EH (cell line): ENCODE measurements at regions not wholly inside any gene's neighbourhood (a gene's known extent, or its start where the extent isn't known, plus 50 kb on each side); places are given as distances from the start of the nearest gene placed in this dataset.
A peak's percentile ranks its signal among the peaks of the same experiment; 100 is the strongest.
"Not testable (repeated sequence)": the region's sequence is repeated elsewhere in the genome, so short reads cannot be mapped to it uniquely, and the experiment has no call there.

Source experiments
- DNase-seq: peaks from one replicate; pipeline ENCODE4 v3.0.0-alpha.2; 2015; ENCODE audit warnings: low read depth

DNA sequence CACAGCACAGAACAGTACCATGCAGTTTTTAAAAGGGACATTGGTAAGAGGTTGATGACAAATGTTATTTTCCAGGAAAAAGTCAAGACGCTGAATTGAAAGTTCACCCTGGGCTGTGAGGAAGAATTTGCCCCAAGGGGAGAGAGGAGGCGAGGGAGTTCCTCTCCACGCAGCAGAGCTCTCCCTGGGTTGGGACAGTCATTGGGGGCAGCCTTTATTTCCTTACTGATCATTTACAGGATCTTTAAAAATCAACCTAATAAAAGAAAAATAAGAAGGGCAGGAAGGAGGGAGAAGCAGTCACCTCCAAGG lies 49.9 kb upstream of the WNT7B start:
- peak; percentile 55 for DNase-seq

DNA sequence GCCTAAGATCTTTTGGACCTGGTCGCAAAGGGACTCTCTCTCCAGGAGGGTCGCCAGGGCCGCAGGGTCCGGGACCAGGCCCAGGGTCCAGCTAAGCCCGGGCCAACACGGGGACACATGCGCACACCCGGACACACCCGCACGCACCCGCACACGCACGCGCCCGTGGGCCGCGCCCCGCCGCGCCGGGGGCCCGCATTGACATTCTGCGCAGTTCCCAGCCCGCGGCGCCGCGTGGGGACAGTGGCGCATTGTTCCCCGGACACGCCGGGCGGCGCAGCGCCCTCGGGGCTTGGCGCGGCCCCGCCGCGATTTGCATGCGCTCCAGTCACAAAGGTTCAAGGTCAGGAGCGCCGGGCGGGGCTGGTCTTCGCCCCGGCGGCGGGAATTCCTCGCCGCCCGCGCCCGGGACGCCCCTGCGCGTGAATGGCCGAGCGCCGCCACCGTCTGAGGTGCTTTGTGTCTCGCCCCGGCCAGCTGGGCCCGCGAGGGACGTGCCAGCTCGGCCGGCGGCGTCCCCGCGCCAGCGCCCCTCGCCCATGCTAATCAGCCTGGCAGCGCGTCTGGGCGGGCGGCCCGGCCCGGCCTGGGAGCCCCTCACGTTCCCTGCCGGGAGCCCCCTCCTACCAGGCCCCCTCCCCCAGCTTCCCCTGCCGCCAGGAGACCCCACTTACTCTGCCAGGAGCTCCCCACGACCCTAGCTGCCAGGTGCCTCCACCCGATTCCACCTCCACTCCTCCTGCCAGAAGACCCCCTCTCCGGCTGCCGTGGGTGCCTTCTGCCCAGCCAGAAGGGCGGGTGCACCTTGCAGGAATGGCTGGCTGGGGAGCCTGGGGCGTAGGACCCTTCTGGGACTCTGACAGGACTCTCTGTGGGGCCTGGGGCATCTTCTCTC lies 50.5 kb upstream of the WNT7B start:
- peak; percentile 32 for DNase-seq

DNA sequence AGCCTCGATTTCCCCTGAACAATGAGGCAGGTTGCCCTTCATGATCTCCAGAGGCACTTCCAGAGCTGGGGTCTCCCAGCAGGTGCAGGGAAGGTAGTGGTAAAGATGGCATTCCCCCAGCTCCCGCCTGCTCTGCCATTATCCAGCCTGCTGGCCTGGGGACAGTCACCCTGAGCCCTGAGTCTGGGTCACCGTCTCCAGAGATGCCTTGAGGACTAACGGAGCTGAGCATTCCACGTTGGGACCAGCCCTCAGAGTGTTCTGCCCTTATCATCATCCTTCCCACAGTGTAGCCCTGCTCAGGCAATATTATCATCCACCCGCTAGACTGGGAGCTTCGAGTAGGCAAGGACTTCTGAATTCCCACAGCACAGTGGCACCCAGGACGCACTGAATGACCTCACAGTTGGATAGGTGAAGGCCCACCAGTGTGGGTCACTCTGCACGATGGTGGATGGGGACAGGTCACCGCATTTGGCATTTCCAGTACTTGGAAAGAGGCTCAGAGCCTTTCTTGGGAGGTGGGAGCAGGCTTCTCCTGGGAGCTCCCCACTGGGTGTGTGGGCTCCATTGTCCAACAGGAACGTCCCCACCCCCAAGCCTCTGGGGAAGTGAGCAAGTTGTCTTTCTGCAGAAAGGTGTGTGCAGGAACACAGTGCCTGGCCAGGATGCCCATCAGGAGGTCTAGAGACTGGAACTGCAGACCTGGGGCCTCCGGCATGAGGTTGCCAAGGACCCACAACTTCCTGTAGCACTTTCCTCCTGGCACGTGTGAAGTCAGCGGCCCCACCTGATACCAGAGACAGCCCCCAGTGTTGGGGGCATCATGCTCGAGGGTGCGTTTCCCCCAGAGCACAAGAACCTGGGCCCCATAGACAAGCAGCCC lies 51.4 kb upstream of the WNT7B start:
- no peak for DNase-seq

DNA sequence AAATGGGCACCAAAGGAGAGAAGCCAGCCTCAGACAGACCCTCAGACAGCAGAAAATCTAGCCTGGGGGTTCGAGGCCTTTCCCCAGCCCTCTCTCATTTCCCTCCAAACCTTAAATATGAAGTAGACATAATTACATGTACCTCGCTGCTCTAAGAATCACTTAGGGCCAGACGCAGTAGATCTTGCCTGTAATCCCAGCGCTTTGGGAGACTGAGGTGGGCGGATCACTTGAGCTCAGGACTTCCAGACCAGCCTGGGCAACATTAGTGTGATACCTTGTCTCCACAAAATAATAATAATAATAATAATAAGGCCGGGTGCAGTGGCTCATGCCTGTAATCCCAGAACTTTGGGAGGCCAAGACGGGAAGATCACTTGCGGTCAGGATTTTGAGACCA lies 52.1 kb upstream of the WNT7B start:
- DNase-seq = no peak

DNA sequence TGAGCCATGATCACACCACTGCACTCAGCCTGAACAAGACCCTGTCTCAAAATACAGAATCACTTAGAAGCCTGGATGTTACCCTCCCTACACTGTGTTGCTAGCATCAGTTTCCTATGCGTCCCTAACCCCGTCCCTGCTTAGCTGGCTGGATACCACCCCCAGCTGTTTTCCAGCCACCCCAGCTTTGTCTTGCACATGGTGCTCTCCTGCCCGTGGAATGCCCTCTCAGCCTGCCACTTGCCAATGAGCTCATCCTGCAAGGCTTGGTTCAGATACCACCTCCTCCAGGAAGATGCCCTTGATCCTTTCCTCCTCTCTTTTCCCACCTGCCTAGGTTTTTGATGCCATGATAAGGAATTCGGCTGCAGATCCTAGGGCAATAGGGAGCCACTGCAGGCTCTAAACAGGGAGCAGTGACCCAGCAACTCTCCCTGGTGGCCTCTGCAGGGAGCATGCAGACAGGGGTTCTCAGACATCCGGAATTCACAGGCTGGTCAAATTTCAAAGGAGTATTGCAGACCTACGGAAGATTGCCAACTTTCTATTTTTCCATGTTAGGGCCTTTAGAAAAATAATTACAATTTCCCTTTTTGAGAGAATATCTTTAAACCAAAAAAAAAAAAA lies 52.7 kb upstream of the WNT7B start:
- no peak for DNase-seq

DNA sequence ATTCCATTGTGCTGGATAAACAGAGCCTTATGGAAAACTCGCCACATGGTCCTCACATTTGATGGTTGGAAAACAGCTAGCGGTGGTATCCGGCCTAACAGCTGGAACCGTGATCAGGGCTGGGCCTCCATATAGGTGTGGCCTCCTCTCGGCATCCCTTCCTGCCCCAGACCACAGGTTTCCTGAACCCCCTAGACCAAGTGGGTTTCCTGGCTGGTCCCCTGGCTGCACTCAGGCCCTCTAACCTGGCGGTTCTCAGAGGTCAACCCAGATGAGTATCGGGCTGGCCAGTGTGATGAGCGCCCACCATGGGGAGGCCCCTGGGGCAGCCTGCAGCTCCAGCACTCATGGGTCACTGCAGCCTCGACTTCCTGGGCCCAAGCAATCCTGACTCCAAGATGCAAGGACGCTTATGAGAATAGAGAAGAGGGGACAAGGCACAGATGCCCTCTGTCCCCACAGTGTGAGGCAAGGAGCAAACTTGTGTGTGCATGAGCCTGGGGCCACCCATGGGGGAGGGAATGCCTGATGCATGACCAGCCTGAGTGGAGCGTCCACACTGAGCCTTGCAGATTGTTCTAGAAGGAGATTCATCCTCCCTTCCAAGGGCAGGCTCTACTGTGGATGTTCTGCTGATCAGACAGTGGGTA lies 53.4 kb upstream of the WNT7B start:
- DNase-seq = no peak

DNA sequence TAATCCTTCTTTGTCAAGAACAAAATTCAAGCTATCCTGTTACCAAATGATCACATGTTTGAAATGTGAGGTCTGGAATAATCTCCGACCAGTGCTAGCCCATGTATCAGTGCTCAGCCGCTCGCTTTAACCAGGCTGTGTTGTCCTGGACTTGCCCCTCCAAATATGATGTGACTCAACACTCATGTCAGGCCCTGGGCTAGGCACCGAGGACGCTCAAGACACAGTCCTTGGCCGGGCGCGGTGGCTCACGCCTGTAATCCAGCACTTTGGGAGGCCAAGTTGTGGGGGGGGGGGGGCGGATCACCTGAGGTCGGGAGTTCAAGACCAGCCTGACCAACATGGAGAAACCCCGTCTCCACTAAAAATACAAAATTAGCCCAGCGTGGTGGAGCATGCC lies 54.1 kb upstream of the WNT7B start:
- no peak for DNase-seq

DNA sequence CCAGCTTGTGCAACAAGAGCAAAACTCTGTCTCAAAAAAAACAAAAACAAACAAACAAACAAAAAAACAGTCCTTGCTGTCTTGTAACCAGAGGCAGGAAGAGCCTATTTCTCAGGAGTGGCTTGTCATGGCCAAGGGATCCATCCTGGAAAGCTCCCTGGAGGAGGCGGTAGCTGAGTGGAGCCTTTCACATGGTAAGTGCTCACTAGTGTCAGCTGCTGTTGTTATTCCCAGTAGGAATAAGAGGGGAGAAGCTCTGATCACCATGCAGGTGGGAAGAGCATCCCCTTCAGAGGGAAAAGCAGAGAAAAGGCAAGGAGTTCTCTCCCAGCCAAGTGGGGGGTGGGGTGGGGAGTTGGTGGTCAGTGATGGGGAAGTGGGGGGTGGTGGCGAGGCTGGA lies 54.6 kb upstream of the WNT7B start:
- DNase-seq = no peak

DNA sequence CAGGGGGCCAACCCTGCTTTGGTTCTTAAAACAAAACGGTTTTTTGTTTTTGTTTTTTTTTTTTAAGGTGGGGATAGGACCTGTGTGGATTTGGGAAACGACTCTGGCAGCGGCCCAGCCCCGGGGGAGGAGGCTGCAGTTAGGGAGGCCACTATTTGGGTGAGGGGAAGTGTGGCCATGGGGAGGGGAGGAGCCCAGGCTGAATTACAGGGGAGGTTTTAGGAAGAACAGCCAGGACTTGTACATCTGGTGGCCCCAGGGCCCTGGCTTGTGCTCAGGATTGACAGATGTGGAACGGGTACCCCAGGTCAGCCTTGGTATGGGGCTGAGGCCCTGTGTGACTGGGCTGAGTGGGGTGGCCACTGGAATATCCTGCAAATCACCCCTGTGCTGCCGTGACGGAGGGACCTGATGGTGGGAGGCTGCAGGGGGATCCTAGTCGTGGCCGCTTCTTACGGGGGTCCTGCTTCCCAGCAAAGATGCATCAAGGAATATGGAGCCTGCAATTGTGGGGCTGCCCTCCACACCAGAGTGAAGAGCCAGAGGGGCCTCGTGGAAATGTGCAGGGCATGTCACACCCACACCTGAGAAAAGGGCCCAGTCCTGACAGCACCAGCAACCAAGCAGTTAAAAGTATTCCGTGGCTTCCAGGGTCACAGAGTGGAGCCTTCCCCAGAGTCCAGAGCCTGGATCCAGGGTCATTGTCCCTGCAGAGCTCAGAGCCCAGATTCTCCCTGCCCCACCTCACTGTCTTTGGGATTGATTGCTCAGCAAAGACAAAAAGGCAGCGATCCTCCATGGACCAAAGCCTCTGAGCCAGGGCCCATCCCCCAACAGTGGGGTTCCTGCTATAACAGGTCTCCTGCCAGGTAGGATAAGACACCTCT lies 55.2 kb upstream of the WNT7B start:
- no peak for DNase-seq

DNA sequence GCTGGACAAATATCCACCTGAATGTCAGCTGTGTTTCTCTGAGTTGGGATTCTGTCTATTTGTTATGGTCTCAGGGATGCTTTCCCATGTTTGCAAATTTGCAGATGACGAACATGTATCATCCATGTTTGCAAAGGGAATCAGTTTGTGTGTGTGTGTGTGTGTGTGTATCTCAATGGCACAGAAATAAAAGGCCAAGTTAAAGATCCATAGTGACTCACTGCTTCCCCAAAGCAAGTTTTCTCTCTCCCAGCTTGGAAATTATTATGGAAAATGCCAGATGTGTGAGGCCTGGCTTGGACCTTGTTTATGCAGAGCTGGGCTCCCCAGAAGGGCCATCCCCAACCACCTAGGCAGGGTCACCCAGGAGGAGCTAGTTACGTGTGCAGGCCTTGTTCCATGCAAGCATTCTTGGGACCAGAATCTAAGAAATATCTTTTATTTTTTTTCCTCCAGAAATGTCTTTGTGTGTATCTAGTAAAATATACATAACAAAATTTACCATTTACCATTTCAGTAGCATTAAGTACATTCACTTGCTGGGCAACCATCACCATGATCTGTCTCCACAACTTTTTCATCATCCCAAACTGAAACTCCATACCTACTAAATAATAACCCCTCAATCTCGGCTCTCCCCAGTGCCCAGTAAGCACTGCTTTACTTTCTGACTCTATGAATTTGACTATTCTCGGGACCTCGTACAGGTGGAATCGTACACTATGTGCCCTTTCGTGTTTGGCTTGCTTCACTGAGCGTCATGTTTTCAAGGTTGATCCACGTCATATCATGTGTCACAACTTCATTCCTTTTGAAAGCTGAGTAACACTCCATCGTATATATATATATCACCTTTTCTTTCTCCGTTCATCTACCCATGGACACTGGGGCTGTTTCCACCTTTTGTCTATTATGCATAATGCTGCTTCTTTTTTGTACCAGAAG lies 56.6 kb upstream of the WNT7B start:
- DNase-seq = peak; percentile 53

DNA sequence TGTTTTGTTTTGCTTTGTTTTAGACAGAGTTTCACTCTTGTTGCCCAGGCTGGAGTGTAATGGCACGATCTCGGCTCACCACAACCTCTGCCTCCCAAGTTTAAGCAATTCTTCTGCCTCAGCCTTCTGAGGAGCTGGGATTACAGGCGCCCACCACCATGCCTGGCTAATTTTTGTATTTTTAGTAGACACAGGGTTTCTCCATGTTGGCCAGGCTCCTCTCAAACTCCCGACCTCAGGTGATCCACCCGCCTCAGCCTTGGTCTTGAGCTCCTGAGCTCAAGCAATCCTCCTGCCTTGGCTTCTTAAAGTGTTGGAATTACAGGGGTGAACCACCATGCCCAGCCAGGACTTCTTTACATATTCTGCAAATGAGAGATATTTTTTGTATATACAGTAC lies 57.5 kb upstream of the WNT7B start:
- DNase-seq = not testable (repeated sequence)

DNA sequence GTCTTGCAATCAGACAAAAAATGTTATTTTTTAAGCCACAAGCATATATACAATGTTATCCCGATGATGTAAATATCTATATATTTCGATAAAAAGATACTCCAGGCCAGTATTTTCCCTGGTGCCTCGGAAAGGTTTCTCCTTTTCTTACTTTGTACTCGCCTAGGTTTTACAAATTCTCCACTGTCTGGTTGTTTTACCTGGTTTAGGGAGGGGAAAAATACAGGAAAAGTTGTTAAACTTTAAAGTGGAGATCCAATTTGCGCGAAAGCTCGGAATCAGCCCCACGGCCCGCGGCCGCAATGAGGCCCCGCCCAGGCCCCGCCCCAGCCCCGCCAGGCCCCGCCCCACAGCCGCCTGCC lies 58.4 kb upstream of the WNT7B start:
- DNase-seq = no peak

DNA sequence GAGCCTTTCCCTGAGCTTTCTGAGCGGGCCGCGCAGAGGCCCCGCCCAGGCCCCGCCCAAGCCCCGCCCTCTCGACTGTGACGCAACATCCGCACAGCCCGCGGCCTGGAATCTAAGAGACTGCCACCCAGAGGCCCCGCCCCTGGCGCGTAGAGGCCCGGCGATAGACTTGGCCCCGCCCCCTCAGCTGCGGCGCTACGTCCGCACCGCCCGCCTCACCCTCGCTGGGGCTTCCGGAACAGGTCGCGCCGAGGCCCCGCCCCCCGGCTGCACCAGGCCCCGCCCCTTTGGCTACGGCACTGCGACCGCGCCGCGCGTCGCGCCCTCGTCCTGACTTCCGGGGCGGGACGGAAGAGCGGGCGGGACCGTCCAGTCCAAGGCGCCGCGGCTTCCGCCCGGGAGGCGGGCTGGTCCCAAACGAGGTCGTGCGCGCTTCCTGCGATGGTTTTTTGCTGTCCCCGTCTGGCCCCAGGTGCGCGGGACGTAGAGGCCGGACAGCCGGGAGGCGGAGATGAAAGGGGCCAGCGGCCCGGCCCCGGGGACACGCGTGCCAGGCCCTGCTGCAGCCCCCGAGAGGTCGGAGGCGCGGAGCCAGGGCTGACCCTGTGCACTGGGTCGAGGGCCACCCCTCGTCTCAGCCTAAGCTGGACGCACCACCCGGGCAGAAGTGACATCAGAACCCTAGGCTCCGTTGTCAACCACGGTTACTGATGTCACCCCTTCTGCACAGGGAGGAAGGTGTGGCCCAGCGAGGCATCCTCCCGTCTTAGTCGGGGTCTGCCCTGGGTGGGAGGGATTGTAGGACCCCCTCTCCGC lies 59.0 kb upstream of the WNT7B start:
- peak; percentile 99 for DNase-seq

DNA sequence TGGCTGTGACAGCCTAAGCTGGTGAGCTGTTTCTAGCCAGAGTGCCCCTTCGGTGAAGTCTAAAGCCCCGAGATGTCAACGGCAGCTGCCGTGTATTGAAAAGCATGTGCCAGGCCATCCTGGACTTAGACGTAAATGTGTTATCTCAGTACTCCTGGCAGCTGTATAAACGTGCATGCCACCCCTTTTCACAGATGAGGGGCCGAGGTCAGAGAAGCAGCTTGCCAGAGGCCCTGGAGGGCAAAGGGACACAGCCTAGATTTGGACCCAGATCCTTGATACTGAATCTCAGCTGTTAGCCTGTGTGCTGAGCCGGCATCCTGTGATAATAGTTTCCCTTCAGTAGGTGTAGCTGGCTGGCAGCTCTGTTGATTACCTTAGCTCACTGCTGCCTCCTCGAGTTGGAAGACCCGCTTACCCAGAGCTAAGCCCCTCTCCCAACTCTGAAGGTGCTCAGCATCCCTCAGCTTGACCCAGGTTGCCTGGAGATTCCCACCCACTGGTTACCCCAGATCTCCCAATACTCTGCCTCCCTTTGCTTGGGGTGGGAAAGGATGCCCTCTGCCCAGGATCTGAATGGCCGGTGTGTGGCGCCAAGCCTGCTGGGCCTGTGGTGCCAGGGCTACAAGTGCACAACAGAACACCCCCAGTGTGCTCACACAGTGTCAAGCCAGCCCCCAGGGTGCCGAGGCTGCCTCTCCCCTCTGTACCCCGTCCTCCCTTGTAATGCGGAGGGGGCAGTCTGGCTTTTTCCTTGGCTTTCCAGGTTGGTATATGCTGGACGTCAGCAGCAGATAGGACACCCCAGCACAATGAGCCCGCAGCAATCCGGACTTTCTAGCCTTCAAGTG lies 59.8 kb upstream of the WNT7B start:
- DNase-seq = peak; percentile 36

DNA sequence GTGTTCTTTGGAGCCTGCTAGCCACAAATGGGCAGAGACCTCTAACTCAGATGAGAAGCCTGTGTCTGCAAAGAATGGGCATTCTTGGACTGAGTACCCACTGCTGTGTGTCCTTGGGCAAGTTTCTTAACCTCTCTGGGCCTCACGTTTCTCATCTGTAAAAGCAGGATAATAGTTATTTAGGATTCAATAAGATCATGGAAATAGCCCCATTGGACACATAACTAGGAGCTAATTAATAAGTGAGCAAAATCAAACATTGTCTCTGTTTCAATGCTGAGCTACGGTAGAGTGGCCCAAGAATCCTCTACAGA lies 61.2 kb upstream of the WNT7B start:
- no peak for DNase-seq

DNA sequence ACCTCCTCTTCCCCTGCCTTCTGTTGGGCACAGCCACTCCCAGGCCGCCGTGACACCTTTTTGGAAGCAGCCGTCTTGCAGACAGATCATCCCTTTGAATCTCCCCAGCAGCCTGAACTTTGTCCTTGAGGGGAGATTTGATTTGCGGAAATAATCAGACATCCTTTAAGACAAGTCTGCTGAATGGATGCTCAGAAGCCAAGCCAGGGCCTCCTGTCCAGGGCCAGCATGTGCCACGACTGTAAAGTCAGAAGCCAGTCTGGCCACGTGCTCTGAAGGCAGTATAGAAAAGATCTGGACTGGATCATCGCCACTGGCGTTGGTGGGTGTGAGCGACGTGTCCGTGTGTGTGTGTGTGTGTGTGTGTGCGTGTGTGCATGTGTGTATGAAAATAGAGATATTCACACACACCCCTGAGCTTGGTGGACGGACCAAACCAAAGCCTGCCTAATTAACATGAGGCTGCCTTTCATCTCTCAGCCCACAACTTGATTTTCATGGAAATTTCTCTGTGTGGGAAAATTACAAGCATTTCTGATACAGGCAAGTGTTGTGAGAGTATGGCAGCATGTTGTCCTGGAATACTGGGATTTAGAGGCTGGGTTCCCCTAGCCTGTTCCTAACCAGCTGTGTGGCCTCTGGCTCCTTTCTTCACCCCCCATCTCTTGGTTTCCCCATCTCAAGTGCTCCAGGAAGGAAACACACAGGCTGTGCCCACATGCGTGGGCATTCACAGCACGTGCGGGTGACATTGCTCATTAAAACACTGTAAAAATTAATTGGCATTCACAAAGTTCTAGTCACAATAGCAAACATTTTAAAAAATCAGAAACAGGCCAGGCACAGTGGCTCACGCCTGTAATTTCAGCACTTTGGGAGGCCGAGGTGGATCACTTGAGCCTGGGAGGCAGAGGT lies 61.8 kb upstream of the WNT7B start:
- no peak for DNase-seq

DNA sequence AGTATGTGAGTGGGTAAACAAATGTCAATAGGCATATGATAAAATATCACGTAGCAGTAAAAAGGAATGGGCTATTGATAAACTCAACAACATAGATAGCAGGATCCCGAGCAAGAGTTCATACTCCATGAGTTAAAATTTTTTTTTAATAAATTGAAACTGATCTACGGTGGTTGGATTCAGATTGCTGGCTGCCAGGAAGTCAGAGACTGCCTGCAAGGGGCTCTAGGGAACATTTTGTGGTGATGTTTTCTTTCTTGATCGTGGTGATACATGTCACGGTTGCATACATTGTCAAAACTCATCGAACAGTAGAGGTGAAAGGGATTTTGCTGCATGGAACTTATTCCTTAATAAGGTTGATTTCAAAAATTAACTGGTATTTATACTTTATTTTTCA lies 62.6 kb upstream of the WNT7B start:
- DNase-seq = no peak
